ENCODE measurements at regions not wholly inside any gene's neighbourhood (a gene's known extent, or its start where the extent isn't known, plus 50 kb on each side); places are given as distances from the start of the nearest gene placed in this dataset.

DNA sequence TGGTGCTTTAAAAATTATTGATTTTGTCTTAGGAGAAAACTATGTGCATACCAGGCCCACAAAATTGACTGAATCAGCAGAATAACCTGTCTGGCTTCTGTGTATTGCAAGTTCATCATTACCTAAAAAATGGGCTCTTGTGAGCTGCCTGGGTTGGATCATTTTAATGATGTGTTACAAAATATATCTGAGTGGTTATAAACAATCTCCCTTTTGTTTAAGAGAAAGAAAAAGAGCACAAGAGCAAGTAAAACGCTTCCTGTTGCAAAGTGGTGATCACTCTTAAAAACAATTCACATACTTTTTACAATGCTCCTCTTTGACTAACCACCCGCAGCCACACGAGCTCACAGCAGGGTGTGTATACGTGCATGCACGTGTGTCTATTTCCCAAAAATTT, 335.1 kb downstream of the HDGFL1 start:
- H2AFZ ChIP-seq (ENCODE audit: low read depth, low read length): no peak overlapping the region
- H3K9me3 ChIP-seq (ENCODE audit: insufficient read depth, low read length): no peaks in the 10 kb centered on the region
- no peaks in the 10 kb centered on the region for H3K36me3 ChIP-seq (replicated peaks; ENCODE audit: low read depth, low read length)
- no peak overlapping the region for H3K4me2 ChIP-seq (ENCODE audit: low read length)
- TF ChIP-seq, protein P1, sequence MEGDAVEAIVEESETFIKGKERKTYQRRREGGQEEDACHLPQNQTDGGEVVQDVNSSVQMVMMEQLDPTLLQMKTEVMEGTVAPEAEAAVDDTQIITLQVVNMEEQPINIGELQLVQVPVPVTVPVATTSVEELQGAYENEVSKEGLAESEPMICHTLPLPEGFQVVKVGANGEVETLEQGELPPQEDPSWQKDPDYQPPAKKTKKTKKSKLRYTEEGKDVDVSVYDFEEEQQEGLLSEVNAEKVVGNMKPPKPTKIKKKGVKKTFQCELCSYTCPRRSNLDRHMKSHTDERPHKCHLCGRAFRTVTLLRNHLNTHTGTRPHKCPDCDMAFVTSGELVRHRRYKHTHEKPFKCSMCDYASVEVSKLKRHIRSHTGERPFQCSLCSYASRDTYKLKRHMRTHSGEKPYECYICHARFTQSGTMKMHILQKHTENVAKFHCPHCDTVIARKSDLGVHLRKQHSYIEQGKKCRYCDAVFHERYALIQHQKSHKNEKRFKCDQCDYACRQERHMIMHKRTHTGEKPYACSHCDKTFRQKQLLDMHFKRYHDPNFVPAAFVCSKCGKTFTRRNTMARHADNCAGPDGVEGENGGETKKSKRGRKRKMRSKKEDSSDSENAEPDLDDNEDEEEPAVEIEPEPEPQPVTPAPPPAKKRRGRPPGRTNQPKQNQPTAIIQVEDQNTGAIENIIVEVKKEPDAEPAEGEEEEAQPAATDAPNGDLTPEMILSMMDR (IDR thresholded peaks at IDR 0.05; ENCODE audit: low read depth, low read length): no peak
- TF ChIP-seq EZH2phosphoT487 (IDR thresholded peaks at IDR 0.05; ENCODE audit: low read depth): no peak
- H4K20me1 ChIP-seq (ENCODE audit: insufficient read depth, low read length): no peaks in the 10 kb centered on the region
- H3K9ac ChIP-seq (ENCODE audit: low read length): no peak overlapping the region
- H3K4me3 ChIP-seq (ENCODE audit: low read length): no peak overlapping the region
- H3K27me3 ChIP-seq (ENCODE audit: low read depth, low read length): no peaks in the 10 kb centered on the region
- H3K4me1 ChIP-seq (ENCODE audit: low read length): no peaks in the 10 kb centered on the region
- H3K27ac ChIP-seq (ENCODE audit: low read length): no peak overlapping the region
- no peaks in the 10 kb centered on the region for H3K79me2 ChIP-seq (ENCODE audit: low read length)

DNA sequence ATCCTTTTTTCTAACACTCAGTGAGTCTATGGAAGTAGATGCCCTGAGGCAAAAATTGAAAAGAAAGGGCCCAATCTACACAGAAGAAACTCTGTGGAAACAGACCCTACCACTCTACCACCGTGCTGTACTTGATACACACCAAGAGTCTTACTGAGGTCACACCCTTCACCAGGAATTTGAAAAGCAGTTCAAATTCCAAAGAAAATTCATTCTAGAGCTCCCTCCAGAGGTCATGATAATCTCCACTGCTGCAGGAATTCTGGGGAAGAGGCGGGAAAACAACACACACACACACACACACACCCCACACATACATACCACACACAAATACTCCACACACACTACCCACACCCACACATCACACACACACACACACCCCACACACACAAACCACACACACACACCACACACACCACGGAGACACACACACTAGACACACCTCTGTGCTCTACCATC, 336.8 kb downstream of the HDGFL1 start:
- H3K36me3 ChIP-seq (replicated peaks; ENCODE audit: low read depth, low read length): no peaks in the 10 kb centered on the region
- no peaks in the 10 kb centered on the region for H3K9me3 ChIP-seq (ENCODE audit: insufficient read depth, low read length)
- no peak overlapping the region for H3K9ac ChIP-seq (ENCODE audit: low read length)
- H4K20me1 ChIP-seq (ENCODE audit: insufficient read depth, low read length): no peaks in the 10 kb centered on the region
- no peaks in the 10 kb centered on the region for H3K27me3 ChIP-seq (ENCODE audit: low read depth, low read length)
- TF ChIP-seq, protein P1 (IDR thresholded peaks at IDR 0.05; ENCODE audit: low read depth, low read length): peak; percentile 14
- no peak for TF ChIP-seq EZH2phosphoT487 (IDR thresholded peaks at IDR 0.05; ENCODE audit: low read depth)
- no peak overlapping the region for H3K4me2 ChIP-seq (ENCODE audit: low read length)
- no peak overlapping the region for H2AFZ ChIP-seq (ENCODE audit: low read depth, low read length)
- no peaks in the 10 kb centered on the region for H3K79me2 ChIP-seq (ENCODE audit: low read length)
- H3K4me1 ChIP-seq (ENCODE audit: low read length): no peaks in the 10 kb centered on the region
- no peak overlapping the region for H3K27ac ChIP-seq (ENCODE audit: low read length)
- H3K4me3 ChIP-seq (ENCODE audit: low read length): no peak overlapping the region

DNA sequence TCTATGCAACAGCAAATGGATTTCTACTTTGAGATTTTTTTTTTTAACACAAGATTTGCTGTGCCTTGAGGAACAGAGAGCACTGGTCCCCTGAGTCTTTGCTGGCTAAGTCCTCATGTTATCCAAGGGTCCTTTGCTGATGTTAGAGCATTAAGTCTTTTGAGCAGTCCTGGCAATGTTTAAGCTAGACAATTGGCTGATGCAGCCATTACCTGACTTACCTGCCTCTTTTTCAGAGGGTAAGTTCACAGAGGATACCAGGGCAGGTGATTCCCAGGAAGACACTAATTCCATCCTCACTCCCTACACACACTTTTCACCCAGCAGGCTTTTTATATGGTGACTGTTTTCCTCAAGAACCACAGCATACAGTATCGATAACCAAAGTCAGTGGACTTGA, 337.7 kb downstream of the HDGFL1 start:
- no peak overlapping the region for H3K4me2 ChIP-seq (ENCODE audit: low read length)

DNA sequence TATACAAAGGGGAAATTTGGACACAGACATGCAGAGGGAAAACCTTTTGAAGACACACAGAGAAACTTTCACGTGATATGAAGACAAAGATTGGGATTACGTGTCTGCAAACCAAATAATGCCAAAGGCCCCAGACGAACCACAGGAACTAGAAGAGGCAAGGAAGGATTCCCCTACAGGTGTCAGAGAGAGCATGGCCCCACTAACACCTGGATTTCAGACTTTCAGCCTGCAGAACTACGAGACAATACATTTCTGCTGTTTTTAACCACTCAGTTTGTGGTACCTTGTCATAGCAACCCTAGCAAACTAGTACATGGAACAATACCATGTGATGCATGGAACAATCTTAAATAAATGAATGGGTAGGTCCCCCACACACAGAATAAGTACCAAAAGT, 341.0 kb downstream of the HDGFL1 start:
- no peak overlapping the region for H3K4me3 ChIP-seq (ENCODE audit: low read length)
- no peak overlapping the region for H3K9ac ChIP-seq (ENCODE audit: low read length)
- H2AFZ ChIP-seq (ENCODE audit: low read depth, low read length): no peak overlapping the region
- no peaks in the 10 kb centered on the region for H3K79me2 ChIP-seq (ENCODE audit: low read length)
- TF ChIP-seq EZH2phosphoT487 (IDR thresholded peaks at IDR 0.05; ENCODE audit: low read depth): no peak
- TF ChIP-seq, protein P1 (IDR thresholded peaks at IDR 0.05; ENCODE audit: low read depth, low read length): no peak
- no peak overlapping the region for H3K4me2 ChIP-seq (ENCODE audit: low read length)
- no peaks in the 10 kb centered on the region for H4K20me1 ChIP-seq (ENCODE audit: insufficient read depth, low read length)
- no peak overlapping the region for H3K27ac ChIP-seq (ENCODE audit: low read length)
- no peaks in the 10 kb centered on the region for H3K9me3 ChIP-seq (ENCODE audit: insufficient read depth, low read length)
- no peaks in the 10 kb centered on the region for H3K4me1 ChIP-seq (ENCODE audit: low read length)
- no peaks in the 10 kb centered on the region for H3K36me3 ChIP-seq (replicated peaks; ENCODE audit: low read depth, low read length)
- H3K27me3 ChIP-seq (ENCODE audit: low read depth, low read length): no peaks in the 10 kb centered on the region

More for the DNA sequence above, 337.7 kb downstream of the HDGFL1 start:
- no peak overlapping the region for H2AFZ ChIP-seq (ENCODE audit: low read depth, low read length)
- no peak overlapping the region for H3K27ac ChIP-seq (ENCODE audit: low read length)
- no peaks in the 10 kb centered on the region for H3K4me1 ChIP-seq (ENCODE audit: low read length)
- H3K9ac ChIP-seq (ENCODE audit: low read length): no peak overlapping the region
- no peaks in the 10 kb centered on the region for H3K79me2 ChIP-seq (ENCODE audit: low read length)
- no peaks in the 10 kb centered on the region for H3K27me3 ChIP-seq (ENCODE audit: low read depth, low read length)
- H3K9me3 ChIP-seq (ENCODE audit: insufficient read depth, low read length): no peaks in the 10 kb centered on the region
- H4K20me1 ChIP-seq (ENCODE audit: insufficient read depth, low read length): no peaks in the 10 kb centered on the region
- no peak overlapping the region for H3K4me3 ChIP-seq (ENCODE audit: low read length)
- H3K36me3 ChIP-seq (replicated peaks; ENCODE audit: low read depth, low read length): no peaks in the 10 kb centered on the region
- no peak for TF ChIP-seq EZH2phosphoT487 (IDR thresholded peaks at IDR 0.05; ENCODE audit: low read depth)
- TF ChIP-seq, protein P1 (IDR thresholded peaks at IDR 0.05; ENCODE audit: low read depth, low read length): no peak

All from OCI-LY3 (cell line).